Esophagus squamous epithelium (tissue), 4 donors: ENCODE measurements at regions not wholly inside any gene's neighbourhood (a gene's known extent, or its start where the extent isn't known, plus 50 kb on each side); places are given as distances from the start of the nearest gene placed in this dataset.

Experiments
- CTCF ChIP-seq, 6 experiments: fragments of 450-650 bp in 4 of 6; fragments of 200-600 bp in 2 of 6; sonication (generic) in 2 of 6; IDR thresholded peaks; one replicate each; pipeline ENCODE4 v1.5.1; 2016 to 2019; ENCODE audit warnings: antibody characterized with exemption in 6 of 6, mild to moderate bottlenecking in 4 of 6, moderate library complexity in 4 of 6
- POLR2A ChIP-seq, 4 donors: fragments of 450-650 bp; IDR thresholded peaks; one replicate each; pipeline ENCODE4 v1.6.1; 2017; ENCODE audit warnings: antibody characterized with exemption in 4 of 4, mild to moderate bottlenecking in 4 of 4, moderate library complexity in 3 of 4

DNA sequence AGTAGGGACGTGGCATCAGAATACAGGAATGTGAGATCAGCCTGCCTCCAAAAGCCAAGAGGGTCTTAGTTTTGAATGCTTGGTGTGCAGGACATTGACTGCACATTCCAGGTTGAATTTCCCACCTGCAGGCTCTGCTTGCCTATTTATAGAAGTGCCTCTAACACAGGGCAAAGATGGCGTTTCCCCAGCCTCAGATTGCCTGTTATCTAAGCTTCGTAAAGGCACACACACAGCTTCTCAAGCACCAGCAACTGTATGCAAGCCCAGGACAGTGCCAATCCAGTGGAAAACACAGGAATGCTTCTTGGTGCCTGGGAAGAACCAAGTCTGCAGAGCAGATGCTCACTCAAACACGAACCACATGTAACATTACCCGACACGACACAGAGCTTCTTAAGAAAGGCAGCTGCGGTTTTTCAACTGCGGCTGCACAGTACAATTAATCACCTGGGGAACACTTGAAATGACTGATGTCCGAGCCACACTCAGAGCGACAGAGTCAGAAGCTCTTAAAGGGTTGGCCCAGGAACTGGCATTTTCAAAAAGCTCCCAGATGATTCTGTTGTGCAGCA lies 90.0 kb upstream of the ANKRD34C start:
- TF ChIP-seq CTCF (IDR thresholded peaks at IDR 0.05) (no peak), POLR2A (IDR thresholded peaks at IDR 0.05) (no peak)
